ENCODE measurements at regions not wholly inside any gene's neighbourhood (a gene's known extent, or its start where the extent isn't known, plus 50 kb on each side); places are given as distances from the start of the nearest gene placed in this dataset.

- DNase-seq (no peak), ATAC-seq (ENCODE audit: low read depth) (no peak)
- H4K20me1 ChIP-seq (ENCODE audit: insufficient read depth, low read length): no peaks in the 10 kb centered on the region
- H3K4me3 ChIP-seq (ENCODE audit: insufficient read depth, low read depth, low read length): no peak overlapping the region
- H2BK120ac ChIP-seq (ENCODE audit: low read depth, low read length): no peak overlapping the region
- CTCF ChIA-PET: no interaction called here
- H3K79me1 ChIP-seq (ENCODE audit: low read depth in 1 of 2, low read length in 2 of 2): no peaks in the 10 kb centered on the region
- no peaks in the 10 kb centered on the region for H3K9me1 ChIP-seq (ENCODE audit: insufficient read depth, low read length)
- H3K27ac ChIP-seq (ENCODE audit: insufficient read depth, low read length): no peak overlapping the region
- no peaks in the 10 kb centered on the region for H3K36me3 ChIP-seq (ENCODE audit: control insufficient read depth, insufficient read depth, low read length)
- no peak overlapping the region for H3K14ac ChIP-seq (replicated peaks; ENCODE audit: low read depth, low read length)
- H3K4ac ChIP-seq (ENCODE audit: low read depth, low read length): no peak overlapping the region
- no peak overlapping the region for H3K9ac ChIP-seq (ENCODE audit: low read depth, low read length)
- in situ Hi-C loops (cut with MboI; ENCODE audit: low sequenced_read_pairs) (no loop called here), dilution Hi-C loops (cut with HindIII; ENCODE audit: low sequenced_read_pairs, unreplicated experiment) (no loop called here), intact Hi-C loops (cut with micrococcal nuclease) (no loop called here)
- H2BK20ac ChIP-seq (ENCODE audit: low read depth, low read length): no peak overlapping the region
- no peak overlapping the region for H3K4me2 ChIP-seq (ENCODE audit: low read depth, low read length)
- H4K91ac ChIP-seq (ENCODE audit: insufficient read depth, low read depth, low read length): no peak overlapping the region
- H2AK5ac ChIP-seq (ENCODE audit: low read depth, low read length): no peak overlapping the region
- H4K8ac ChIP-seq (ENCODE audit: low read depth in 2 of 2, low read length in 2 of 2): no peak overlapping the region
- BruUV-seq (replicated peaks): no TSS peak
- no peaks in the 10 kb centered on the region for H3K4me1 ChIP-seq (ENCODE audit: control insufficient read depth, insufficient read depth, low read length)
- no peak overlapping the region for H2BK15ac ChIP-seq (ENCODE audit: low read depth, low read length)
- H3K56ac ChIP-seq (ENCODE audit: extremely low read depth, insufficient read depth, low read length): no peak overlapping the region
- no peaks in the 10 kb centered on the region for H3K27me3 ChIP-seq (ENCODE audit: control insufficient read depth, insufficient read depth, low read length)
- no peak overlapping the region for H2AK9ac ChIP-seq (replicated peaks; ENCODE audit: low read depth, low read length, poor library complexity)
- H2AFZ ChIP-seq (replicated peaks; ENCODE audit: low read length, poor library complexity): no peak overlapping the region
- no peaks in the 10 kb centered on the region for H3K9me3 ChIP-seq (ENCODE audit: control insufficient read depth, insufficient read depth, low read length)
- no peak overlapping the region for H3K18ac ChIP-seq (ENCODE audit: low read depth, low read length)
- no CpG with 5 or more reads among the region's 17 CpGs for WGBS, 2 experiments (ENCODE audit: extremely low coverage in 2 of 2, insufficient read length in 1 of 2)
- POLR2A ChIA-PET (ENCODE audit: unreplicated experiment): no interaction called here
- no peak overlapping the region for H3K23ac ChIP-seq (ENCODE audit: low read depth, low read length)
- H4K5ac ChIP-seq (ENCODE audit: low read depth, low read length): no peak overlapping the region
- H2BK5ac ChIP-seq (ENCODE audit: low read depth, low read length, poor library complexity, severe bottlenecking): no peak overlapping the region
- TF ChIP-seq RFX5 (IDR thresholded peaks at IDR 0.05; ENCODE audit: low read depth, low read length) (no peak), USF2 (IDR thresholded peaks at IDR 0.05; ENCODE audit: low read depth, low read length) (no peak), ELK1 (IDR thresholded peaks at IDR 0.05; ENCODE audit: borderline replicate concordance, low read depth, low read length) (no peak), FOS (IDR thresholded peaks at IDR 0.05; ENCODE audit: low read depth, low read length) (no peak), MAZ (IDR thresholded peaks at IDR 0.05; ENCODE audit: borderline replicate concordance, low read depth, low read length) (no peak), CEBPB (IDR thresholded peaks at IDR 0.05; ENCODE audit: low read depth, low read length) (no peak), RCOR1 (IDR thresholded peaks at IDR 0.05; ENCODE audit: insufficient replicate concordance, low read length) (no peak), SMC3 (IDR thresholded peaks at IDR 0.05; ENCODE audit: low read depth, low read length) (no peak), BHLHE40 (IDR thresholded peaks at IDR 0.05; ENCODE audit: low read depth, low read length) (no peak), MAFK (IDR thresholded peaks at IDR 0.05; ENCODE audit: low read depth, low read length) (no peak), NFE2L2 (IDR thresholded peaks at IDR 0.05; ENCODE audit: low read depth, low read length) (no peak), CHD1 (IDR thresholded peaks at IDR 0.05; ENCODE audit: low read depth, low read length) (no peak), RAD21 (IDR thresholded peaks at IDR 0.05; ENCODE audit: low read length) (no peak), MXI1 (IDR thresholded peaks at IDR 0.05; ENCODE audit: borderline replicate concordance, low read depth, low read length) (no peak), POLR2A (IDR thresholded peaks at IDR 0.05; ENCODE audit: low read depth, low read length) (no peak)
- TF ChIP-seq, protein P1, sequence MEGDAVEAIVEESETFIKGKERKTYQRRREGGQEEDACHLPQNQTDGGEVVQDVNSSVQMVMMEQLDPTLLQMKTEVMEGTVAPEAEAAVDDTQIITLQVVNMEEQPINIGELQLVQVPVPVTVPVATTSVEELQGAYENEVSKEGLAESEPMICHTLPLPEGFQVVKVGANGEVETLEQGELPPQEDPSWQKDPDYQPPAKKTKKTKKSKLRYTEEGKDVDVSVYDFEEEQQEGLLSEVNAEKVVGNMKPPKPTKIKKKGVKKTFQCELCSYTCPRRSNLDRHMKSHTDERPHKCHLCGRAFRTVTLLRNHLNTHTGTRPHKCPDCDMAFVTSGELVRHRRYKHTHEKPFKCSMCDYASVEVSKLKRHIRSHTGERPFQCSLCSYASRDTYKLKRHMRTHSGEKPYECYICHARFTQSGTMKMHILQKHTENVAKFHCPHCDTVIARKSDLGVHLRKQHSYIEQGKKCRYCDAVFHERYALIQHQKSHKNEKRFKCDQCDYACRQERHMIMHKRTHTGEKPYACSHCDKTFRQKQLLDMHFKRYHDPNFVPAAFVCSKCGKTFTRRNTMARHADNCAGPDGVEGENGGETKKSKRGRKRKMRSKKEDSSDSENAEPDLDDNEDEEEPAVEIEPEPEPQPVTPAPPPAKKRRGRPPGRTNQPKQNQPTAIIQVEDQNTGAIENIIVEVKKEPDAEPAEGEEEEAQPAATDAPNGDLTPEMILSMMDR (conservative IDR thresholded peaks at IDR 0.05; ENCODE audit: low read depth, low read length): no peak
Measured at GRCh38 chr7:152553671-152554317, 118.0 kb upstream of the KMT2C start.
